ENCODE measurements at regions not wholly inside any gene's neighbourhood (a gene's known extent, or its start where the extent isn't known, plus 50 kb on each side); places are given as distances from the start of the nearest gene placed in this dataset.

DNA sequence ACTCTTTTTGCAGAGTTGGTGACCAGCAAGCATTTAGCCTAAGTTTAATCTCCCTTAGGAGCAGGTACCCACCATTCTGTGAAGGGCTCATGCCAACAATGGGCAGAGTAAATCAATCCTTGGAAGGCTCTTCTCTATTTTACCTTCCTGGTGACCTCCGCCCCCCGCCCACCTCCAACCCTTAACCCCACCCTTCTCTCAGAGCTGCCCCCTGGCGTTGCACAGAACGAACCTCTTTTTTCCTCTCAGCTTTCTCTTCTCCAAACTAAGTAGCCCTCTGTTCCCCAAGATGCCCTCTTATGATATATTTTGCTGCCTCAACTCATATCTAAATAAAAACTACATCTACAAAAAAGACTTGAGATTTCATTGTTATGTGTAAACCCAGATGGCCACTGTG lies 186.8 kb downstream of the SEC16B start:
- WGBS, 2 donors, result 65 to 67% methylated on average over 4 of the region's 4 CpGs
- Histone ChIP-seq H3K9me3 (ENCODE audit: control insufficient read depth in 4 of 4, insufficient read depth in 3 of 4, low read length in 3 of 4) (no peaks in the 10 kb centered on the region), H3K4me3 (no peak overlapping the region), H3K9ac (ENCODE audit: insufficient read depth in 1 of 2, low read length in 2 of 2) (no peak overlapping the region), H3K27ac (ENCODE audit: low read depth in 1 of 2, low read length in 1 of 2) (no peak overlapping the region), H3K4me1 (ENCODE audit: control insufficient read depth in 5 of 5, insufficient read depth in 5 of 5, low read length in 5 of 5) (peaks cover 0 to 6% (median 0%) of the 10 kb centered on the region in 5 donors), H3K36me3 (ENCODE audit: control insufficient read depth in 4 of 4, insufficient read depth in 4 of 4, low read length in 4 of 4) (no peaks in the 10 kb centered on the region), H3K27me3 (ENCODE audit: control insufficient read depth in 3 of 3, insufficient read depth in 3 of 3, low read length in 2 of 3) (peaks cover 0 to 2% (median 0%) of the 10 kb centered on the region in 3 donors)
- TF ChIP-seq, protein P1, sequence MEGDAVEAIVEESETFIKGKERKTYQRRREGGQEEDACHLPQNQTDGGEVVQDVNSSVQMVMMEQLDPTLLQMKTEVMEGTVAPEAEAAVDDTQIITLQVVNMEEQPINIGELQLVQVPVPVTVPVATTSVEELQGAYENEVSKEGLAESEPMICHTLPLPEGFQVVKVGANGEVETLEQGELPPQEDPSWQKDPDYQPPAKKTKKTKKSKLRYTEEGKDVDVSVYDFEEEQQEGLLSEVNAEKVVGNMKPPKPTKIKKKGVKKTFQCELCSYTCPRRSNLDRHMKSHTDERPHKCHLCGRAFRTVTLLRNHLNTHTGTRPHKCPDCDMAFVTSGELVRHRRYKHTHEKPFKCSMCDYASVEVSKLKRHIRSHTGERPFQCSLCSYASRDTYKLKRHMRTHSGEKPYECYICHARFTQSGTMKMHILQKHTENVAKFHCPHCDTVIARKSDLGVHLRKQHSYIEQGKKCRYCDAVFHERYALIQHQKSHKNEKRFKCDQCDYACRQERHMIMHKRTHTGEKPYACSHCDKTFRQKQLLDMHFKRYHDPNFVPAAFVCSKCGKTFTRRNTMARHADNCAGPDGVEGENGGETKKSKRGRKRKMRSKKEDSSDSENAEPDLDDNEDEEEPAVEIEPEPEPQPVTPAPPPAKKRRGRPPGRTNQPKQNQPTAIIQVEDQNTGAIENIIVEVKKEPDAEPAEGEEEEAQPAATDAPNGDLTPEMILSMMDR (IDR thresholded peaks at IDR 0.05; ENCODE audit: control extremely low read depth, extremely low read depth), result no peak
- DNase-seq (no peak), ATAC-seq (ENCODE audit: insufficient read depth, low FRiP score) (no peak)

DNA sequence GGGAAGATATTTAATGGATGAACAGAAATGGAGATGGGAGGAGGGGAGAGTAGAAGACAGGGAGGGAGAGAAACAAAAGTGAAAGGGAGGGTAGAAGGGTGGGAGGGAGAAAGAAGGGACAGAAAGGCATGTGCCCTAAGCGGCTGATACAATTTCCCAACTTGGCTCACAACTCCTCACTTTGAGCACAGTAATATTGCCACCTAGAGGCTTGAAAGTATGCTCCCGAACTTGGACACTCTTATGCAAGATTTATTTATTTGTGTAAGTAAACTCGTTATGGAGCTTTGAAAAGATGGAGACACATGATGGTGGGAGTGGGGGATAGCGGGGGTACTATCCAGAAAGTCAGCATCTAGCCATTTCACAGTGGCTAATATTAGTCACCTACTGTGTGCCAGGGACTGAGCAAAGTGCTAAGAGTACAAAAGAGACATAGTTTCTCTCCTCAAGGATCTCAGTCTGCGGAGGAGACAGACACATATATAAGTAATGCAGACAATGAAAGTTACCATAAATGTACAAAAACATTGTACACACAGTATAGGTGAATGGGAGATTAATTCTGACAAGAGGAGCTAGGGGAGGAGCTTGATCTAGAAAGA lies 189.7 kb downstream of the SEC16B start:
- H3K9me3 ChIP-seq (ENCODE audit: control insufficient read depth in 4 of 4, insufficient read depth in 3 of 4, low read length in 3 of 4), result peaks cover 0 to 3% (median 0%) of the 10 kb centered on the region in 4 donors
- peak; percentile 24 to 82 (median 73) for DNase-seq
- 27 to 28% methylated on average over 5 of the region's 5 CpGs for whole genome bisulfite sequencing, 2 donors
- no peaks in the 10 kb centered on the region for H3K36me3 ChIP-seq (ENCODE audit: control insufficient read depth in 4 of 4, insufficient read depth in 4 of 4, low read length in 4 of 4)
- no peak overlapping the region for H3K4me3 ChIP-seq
- peaks cover 0 to 2% (median 0%) of the 10 kb centered on the region in 3 donors for H3K27me3 ChIP-seq (ENCODE audit: control insufficient read depth in 3 of 3, insufficient read depth in 3 of 3, low read length in 2 of 3)
- no peak for ATAC-seq (ENCODE audit: insufficient read depth, low FRiP score)
- peaks cover 0 to 6% (median 0%) of the 10 kb centered on the region in 5 donors for H3K4me1 ChIP-seq (ENCODE audit: control insufficient read depth in 5 of 5, insufficient read depth in 5 of 5, low read length in 5 of 5)
- no peak overlapping the region for H3K9ac ChIP-seq (ENCODE audit: insufficient read depth in 1 of 2, low read length in 2 of 2)
- no peak overlapping the region for H3K27ac ChIP-seq (ENCODE audit: low read depth in 1 of 2, low read length in 1 of 2)
- TF ChIP-seq, protein P1 (IDR thresholded peaks at IDR 0.05; ENCODE audit: control extremely low read depth, extremely low read depth), result no peak

DNA sequence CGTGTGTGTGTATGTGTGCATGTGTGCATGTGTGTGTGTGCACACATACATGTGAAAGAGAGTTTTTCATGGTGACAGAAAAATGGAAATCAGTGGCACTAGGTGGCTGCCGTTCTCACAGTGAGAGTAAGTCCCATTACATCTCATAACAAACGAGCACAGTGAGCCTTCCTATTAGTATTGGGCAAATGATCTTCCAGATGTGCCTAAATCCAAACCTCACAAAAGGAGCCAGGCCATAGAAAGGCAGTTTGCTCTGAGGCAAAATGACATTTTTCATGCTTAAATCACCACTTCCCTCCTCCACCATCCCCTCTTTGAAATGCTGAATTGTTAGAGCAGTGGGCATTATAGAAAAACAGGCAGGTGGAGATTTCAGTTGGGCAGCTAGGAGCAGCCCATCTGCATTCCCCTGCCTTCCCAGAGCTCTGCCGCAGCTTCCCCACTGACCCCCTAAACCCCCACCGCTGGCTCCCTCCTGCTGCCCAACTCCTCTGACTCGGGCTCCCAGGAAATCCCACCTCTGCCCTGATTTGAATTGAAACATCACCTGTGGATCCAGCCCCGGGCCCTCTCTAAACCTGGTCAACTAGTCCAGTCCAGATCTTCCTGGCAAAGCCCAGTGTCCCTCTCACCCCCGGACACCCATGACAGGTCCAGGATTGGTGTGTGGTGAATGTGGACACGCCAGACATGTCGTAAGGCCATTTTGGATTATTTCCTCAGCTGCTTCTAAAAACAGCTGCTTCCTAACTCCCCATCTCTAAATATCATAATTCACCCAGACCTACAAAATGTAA lies 190.5 kb downstream of the SEC16B start:
- no peaks in the 10 kb centered on the region for H3K36me3 ChIP-seq (ENCODE audit: control insufficient read depth in 4 of 4, insufficient read depth in 4 of 4, low read length in 4 of 4)
- H3K27ac ChIP-seq (ENCODE audit: low read depth in 1 of 2, low read length in 1 of 2), result no peak overlapping the region
- no peak for DNase-seq
- H3K27me3 ChIP-seq (ENCODE audit: control insufficient read depth in 3 of 3, insufficient read depth in 3 of 3, low read length in 2 of 3), result peaks cover 0 to 2% (median 0%) of the 10 kb centered on the region in 3 donors
- TF ChIP-seq, protein P1 (IDR thresholded peaks at IDR 0.05; ENCODE audit: control extremely low read depth, extremely low read depth), result no peak
- H3K4me3 ChIP-seq, result no peak overlapping the region
- 57 to 58% methylated on average over 10 of the region's 10 CpGs for WGBS, 2 donors
- peaks cover 0 to 6% (median 0%) of the 10 kb centered on the region in 5 donors for H3K4me1 ChIP-seq (ENCODE audit: control insufficient read depth in 5 of 5, insufficient read depth in 5 of 5, low read length in 5 of 5)
- H3K9me3 ChIP-seq (ENCODE audit: control insufficient read depth in 4 of 4, insufficient read depth in 3 of 4, low read length in 3 of 4), result peaks cover 0 to 5% (median under 1%) of the 10 kb centered on the region in 4 donors
- no peak for ATAC-seq (ENCODE audit: insufficient read depth, low FRiP score)
- peak overlapping the region in 1 of 2 donors; percentile 18 for H3K9ac ChIP-seq (ENCODE audit: insufficient read depth in 1 of 2, low read length in 2 of 2)

Measured in lung (tissue), 11 donors.